KOPT-K1 (cell line): ENCODE measurements at regions not wholly inside any gene's neighbourhood (a gene's known extent, or its start where the extent isn't known, plus 50 kb on each side); places are given as distances from the start of the nearest gene placed in this dataset.

Experiments used
- H3K27ac ChIP-seq: fragments of 200-600 bp; sonication (generic); 2 replicates; pipeline ENCODE4 v1.5.1; 2016; ENCODE audit warnings: antibody characterized with exemption, mild to moderate bottlenecking, low read depth, low read length; ENCODE audit not compliant: poor library complexity, severe bottlenecking
- H3K36me3 ChIP-seq: fragments of 200-600 bp; sonication (generic); 2 replicates; pipeline ENCODE4 v1.5.1; 2017; ENCODE audit warnings: antibody characterized with exemption, mild to moderate bottlenecking, low read length, moderate library complexity; ENCODE audit not compliant: insufficient read depth
- H3K9me3 ChIP-seq: fragments of 200-600 bp; sonication (generic); 2 replicates; pipeline ENCODE4 v1.5.1; 2017; ENCODE audit warnings: antibody characterized with exemption, low read length, mild to moderate bottlenecking; ENCODE audit not compliant: insufficient read depth, poor library complexity, severe bottlenecking

DNA sequence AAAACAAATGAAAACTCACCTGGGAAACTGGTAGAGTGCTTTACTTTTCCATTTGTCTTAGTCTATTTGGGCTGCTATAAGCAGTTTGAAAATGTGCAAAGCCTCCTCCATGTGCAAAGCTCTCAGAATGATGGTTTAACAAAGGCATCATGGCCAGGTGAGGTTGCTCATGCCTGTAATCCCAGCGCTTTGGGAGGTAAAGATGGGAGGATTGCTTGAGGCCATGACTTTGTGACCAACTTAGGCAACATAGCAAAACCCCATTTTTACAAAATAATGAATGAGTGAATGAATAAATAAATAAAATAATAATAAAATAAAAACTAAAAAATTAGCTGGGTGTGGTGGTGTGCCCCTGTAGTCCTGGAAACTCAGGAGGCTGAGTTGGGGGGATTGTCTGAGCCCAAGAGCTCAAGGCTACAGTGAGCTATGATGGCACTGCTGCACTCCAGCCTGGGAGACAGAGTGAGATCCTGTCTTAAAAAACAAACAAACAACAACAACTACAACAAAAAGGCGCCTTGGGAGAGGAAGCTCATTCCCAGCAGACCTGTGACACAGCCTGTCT is 71.8 kb downstream of the MYCN start:
- H3K27ac ChIP-seq: no peak overlapping the region
- no peaks in the 10 kb centered on the region for H3K36me3 ChIP-seq
- no peaks in the 10 kb centered on the region for H3K9me3 ChIP-seq

DNA sequence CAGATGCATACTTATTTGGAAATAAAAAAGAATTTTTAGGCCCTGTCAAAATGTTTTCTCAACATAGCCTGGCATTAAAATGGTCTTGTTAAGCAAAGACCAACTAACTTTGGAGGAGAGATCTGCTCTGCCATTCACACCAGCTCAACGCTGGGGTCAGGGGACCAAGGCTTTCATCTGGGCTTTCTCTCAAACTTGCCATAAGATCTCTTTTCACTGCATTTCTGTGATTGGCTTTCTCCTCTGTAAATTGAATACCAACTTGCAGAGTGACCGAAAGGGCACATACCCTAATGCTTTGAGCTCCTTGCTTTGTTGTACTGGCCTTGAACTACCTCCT is 71.2 kb downstream of the MYCN start:
- H3K27ac ChIP-seq: no peak overlapping the region

DNA sequence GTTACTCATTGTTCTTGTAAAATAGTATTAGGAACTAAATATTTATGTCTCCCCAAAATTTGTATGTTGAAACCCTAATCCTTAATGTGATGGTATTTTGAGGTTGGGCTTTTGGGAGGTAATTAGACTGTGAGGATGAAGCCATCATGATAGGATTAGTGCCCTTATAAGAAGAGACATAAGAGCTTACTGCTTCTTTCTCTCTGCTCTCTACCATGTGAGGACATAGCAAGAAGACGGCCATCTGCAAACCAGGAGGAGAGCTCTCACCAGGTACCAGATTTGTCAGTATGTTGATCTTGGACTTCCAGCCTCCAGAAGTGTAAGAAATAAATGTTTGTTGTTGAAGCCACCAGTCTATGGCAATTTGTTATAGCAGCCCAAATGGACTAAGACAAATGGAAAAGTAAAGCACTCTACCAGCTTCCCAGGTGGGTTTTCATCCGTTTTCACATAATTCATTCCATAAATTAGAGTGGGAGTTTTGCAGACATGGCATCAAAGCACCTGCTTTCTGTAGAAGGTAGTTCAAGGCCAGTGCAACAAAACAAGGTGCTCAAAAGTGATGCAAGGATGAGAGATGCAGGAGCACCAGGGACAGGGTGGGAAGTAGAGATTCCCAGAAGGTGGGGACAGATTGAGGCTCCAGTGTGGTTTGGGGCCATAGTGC is 70.7 kb downstream of the MYCN start:
- Histone ChIP-seq H3K36me3 (no peaks in the 10 kb centered on the region), H3K9me3 (no peaks in the 10 kb centered on the region), H3K27ac (no peak overlapping the region)

More for the DNA sequence above, 71.2 kb downstream of the MYCN start:
- no peaks in the 10 kb centered on the region for H3K36me3 ChIP-seq
- H3K9me3 ChIP-seq: no peaks in the 10 kb centered on the region

DNA sequence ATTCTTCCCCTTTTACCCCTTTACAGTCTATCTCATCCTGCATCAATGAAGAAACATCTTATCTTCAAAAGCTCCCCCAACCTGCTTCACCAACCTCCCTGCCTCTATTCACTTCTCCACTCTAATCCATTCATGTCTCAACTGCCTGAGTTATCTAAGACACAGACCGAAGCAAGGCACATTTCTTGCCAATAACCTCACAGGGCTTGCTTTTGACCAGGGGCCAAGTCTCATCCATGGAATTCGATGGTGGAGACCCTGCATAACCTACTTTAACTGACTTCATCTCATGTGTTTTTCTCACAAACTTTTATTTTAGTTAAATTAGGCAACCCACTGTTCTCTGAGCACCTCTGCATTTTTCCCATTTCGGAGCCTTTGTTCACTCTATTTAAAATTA is 69.7 kb downstream of the MYCN start:
- Histone ChIP-seq H3K27ac (no peak overlapping the region), H3K9me3 (no peaks in the 10 kb centered on the region), H3K36me3 (no peaks in the 10 kb centered on the region)

DNA sequence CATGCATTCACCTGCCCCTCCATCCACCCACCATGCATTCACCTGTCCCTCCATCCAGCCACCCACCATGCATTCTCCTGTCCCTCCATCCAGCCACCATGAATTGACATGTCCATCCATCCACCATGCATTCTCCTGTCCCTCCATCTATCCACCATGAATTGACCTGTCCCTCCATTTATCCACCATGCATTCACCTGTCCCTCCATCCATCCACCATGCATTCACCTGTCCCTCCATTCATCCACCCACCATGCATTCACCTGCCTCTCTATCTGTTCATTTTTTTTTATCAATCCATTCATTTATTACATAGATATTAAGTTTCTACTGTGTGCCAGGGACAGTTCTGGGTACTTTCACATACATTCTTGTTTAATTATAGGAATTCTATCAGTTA is 69.2 kb downstream of the MYCN start:
- H3K9me3 ChIP-seq: no peaks in the 10 kb centered on the region
- H3K36me3 ChIP-seq: no peaks in the 10 kb centered on the region
- no peak overlapping the region for H3K27ac ChIP-seq

DNA sequence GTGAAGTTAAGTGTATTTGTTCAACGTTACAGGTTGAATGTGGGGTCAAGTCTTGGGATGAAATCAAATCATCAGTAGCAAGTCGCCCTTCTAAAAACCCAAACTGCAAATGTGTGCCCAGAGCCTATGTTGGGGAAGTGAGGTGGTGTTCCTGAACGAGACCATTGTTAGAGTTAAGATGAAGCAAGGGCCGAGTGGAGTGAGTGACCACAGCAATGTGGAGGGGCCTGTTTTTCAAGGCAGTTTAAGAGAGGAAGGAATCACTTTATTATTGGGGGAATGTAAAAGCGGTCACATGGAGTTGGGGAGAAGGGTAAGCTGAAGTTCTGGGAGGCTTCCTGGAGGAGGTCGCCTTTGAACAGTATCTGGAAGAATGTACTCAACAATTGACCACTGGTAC is 68.5 kb downstream of the MYCN start:
- Histone ChIP-seq H3K36me3 (no peaks in the 10 kb centered on the region), H3K9me3 (no peaks in the 10 kb centered on the region), H3K27ac (no peak overlapping the region)

DNA sequence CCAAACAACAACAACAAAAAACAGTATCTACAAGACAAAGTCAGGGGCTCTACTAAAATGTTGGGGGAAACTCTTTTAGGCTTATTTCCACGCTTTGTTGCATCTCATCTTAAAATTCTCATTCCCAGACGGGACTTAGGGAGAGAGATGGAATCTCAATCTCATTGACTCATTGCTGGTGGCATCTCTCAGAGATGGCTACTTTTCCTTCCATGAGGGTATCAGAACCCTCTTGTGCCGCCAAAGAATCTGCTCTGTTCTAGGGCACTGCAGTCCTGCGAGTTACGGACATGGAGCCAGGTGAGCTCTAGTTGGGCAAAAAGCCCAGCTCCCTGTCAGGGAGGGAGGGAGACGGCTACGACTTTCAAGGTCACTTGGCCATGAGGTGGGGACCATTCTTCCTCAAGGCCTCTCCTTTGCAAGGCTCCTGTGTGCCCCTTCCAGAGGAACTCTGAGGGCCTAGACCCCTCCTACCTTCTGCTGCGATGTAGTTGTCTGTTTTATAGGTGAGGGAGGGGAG is 68.0 kb downstream of the MYCN start:
- Histone ChIP-seq H3K27ac (no peak overlapping the region), H3K9me3 (no peaks in the 10 kb centered on the region), H3K36me3 (no peaks in the 10 kb centered on the region)

DNA sequence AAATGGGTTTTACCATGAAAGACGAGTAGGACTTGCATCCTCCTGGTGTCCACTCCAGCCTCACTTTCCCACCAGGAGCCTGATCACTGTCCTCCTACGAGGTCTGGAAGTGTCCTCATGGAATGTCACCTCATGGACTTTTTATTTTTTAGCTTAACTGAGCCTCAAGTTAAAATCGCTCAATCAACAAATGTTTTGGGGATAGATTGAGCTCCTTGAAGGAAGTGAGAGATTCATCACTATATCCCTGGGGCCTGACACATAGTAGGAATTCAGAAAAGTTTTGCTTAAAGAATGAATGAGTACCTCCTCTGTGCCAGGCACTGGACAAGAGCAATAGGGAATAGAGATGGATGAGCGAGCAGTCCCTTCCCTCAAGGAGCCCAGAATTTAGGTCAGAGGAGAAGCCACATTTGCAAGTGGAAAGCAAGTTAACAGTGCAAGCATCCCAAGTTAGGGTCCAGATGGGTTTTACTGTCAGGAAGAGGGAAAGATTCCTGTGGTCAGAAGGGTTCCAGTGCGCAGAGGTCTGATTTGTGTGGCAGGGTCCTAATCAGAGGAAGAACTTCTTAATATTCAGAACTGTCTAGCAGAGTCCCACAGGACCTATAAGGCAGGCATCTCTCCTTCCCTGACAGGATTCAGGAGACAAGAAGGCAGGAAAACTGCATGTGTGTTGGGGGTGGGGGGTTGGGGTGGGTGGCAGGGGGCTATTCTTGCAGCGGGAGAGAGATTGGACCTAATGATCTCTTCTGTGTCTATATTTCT is 67.0 kb downstream of the MYCN start:
- H3K27ac ChIP-seq: no peak overlapping the region
- no peaks in the 10 kb centered on the region for H3K9me3 ChIP-seq
- no peaks in the 10 kb centered on the region for H3K36me3 ChIP-seq

DNA sequence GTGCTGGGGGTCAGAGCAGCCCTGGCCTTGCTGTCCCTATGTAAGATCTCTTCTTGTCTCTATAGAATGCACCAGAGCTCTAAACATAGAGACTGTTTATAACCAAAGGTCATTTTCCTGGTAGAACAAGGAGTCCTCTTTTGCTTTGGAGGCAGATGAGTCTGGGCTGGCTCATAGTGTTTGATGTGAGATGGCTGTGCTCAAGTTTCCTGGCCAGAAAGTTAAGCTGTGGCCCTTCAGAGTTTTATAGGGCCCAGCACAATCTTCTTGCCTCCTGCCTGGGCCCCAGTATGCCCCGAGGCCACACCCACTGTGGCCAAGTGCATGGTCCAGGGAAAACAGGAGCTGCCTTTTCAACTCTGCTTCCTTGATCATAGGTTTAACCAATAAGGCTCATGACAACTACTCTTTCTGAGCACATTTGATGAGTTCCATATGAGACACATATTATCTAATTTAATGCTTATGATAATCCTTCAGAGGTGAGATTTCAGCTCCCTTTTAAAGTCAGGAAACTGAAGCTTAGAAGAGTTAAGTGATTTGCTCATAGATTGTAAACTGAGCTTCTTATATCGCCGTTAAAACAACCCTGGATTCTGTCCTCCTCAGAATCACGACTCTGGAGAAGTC is 66.3 kb downstream of the MYCN start:
- H3K36me3 ChIP-seq: no peaks in the 10 kb centered on the region
- H3K9me3 ChIP-seq: no peaks in the 10 kb centered on the region
- H3K27ac ChIP-seq: no peak overlapping the region

DNA sequence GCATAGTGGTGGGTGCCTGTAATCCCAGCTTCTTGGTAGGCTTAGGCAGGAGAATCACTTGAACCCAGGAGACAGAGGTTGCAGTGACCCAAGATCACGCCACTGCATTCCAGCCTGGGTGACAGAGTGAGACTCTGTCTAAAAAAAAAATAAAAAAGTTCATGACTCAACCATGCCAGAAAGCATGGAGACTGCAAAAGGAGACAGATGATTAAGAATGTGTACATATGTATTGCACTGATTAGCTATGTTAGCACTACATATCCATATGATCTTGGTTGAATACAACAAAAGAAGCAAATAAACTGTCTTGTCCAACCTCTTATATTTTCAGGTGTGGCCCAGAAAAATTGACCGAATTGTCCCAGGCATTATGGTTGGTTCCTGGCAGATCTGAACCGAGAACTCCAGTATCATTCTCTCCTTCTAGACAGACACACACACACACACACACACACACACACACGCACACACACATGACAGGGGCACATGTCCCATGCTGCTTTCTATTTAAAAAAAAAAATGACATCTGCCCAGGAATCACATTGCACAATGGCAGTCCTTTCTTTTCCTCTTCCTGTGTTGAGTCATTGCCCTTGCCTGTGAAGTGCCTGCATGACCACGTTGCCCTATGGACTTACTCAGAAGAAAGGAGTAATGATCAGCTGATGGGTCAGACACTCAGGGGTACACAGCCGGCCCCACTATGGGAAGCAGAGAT is 65.6 kb downstream of the MYCN start:
- no peaks in the 10 kb centered on the region for H3K36me3 ChIP-seq
- no peaks in the 10 kb centered on the region for H3K9me3 ChIP-seq
- no peak overlapping the region for H3K27ac ChIP-seq

DNA sequence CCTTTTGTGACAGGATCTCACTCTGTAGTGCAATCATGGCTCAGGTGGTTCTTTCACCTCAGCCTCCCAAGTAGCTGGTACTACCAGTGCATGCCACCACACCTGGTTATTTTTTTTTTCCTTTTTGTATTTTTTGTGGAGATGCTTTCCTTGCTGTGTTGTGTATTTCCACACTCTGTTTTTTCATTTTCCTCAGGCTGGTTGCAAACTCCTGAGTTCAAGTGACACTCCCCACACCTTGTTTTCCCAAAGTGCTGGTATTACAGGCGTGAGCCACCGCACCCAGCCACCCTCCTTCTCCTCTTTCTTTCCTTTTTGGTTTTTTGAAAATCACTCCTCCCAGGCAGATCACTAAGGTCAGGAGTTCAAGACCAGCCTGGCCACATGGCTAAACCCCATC is 65.0 kb downstream of the MYCN start:
- no peak overlapping the region for H3K27ac ChIP-seq
- H3K9me3 ChIP-seq: no peaks in the 10 kb centered on the region
- no peaks in the 10 kb centered on the region for H3K36me3 ChIP-seq

DNA sequence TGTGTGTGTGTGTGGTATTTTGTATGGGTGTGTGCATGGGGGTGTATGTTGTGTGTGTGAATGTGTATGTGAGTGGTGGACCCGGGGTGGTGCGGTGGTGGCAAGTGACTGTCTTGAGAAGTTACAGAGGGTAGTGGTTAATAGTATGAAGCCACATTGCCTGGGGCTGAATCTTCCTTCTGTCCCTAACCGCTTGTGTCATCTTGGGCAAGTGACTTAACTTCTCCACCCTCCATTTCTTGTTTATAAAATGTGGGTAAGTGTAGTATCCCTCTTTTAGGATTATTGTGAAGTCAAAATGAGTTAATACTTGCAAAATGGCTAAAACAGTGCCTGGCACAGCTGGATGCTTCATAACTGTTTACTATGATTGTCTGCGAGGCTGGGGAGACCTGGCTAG is 63.5 kb downstream of the MYCN start:
- Histone ChIP-seq H3K36me3 (no peaks in the 10 kb centered on the region), H3K27ac (no peak overlapping the region), H3K9me3 (no peaks in the 10 kb centered on the region)

DNA sequence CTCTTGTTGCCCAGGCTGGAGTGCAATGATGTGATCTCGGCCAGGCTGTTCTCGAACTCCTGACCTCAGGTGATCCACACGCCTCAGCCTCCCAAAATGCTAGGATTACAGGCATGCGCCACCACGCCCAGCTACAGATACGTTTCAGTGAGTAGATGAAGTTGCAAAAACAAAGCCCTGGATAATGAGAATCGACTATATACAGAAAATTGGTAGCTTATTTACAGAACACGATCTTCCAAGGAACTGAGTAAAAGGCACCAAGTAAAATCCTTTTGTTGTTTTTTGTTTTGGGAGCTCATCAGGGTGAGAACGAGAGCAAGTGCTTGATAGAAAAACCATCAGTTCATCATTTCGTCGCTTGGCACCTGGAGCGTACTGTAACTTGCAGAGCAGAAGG is 62.8 kb downstream of the MYCN start:
- H3K9me3 ChIP-seq: no peaks in the 10 kb centered on the region
- H3K27ac ChIP-seq: no peak overlapping the region
- no peaks in the 10 kb centered on the region for H3K36me3 ChIP-seq

DNA sequence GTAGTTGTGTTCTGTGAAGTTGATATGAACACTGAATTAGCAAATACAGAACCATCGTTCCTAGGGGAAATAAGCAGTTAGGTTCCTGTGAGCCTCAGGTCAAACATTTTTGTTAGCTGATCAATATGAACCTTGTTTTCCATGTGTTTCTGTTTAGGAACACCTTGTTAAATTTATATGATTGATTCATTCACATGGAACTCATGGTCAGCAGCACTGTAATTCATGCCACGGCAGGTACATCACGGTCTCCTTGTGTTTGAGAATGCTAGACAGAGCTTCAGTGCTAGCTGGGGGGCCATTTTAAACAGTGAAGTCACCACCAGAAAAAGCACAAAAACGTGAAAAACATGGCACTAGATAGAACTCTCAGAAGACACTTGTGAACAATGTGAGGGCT is 62.2 kb downstream of the MYCN start:
- no peaks in the 10 kb centered on the region for H3K36me3 ChIP-seq

DNA sequence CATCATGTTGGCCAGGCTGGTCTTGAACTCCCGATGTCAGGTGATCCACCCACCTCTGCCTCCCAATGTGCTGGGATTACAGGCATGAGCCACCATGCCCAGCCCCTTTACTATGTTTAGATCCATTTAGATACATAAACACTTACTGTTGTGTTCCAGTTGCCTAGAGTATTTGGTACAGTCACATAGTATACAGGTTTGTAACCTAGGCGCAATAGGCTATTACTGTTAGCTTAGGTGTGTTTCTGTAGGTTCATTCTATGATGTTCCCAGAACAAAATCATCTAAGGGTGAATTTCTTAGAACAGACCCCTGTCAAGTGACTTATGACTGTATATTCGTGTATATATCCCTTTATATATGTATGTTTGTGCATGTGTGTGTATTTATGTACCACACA is 61.8 kb downstream of the MYCN start:
- Histone ChIP-seq H3K9me3 (no peaks in the 10 kb centered on the region), H3K27ac (no peak overlapping the region), H3K36me3 (no peaks in the 10 kb centered on the region)

More for the DNA sequence above, 62.2 kb downstream of the MYCN start:
- Histone ChIP-seq H3K9me3 (no peaks in the 10 kb centered on the region), H3K27ac (no peak overlapping the region)
